OCI-LY3 (cell line): ENCODE measurements at regions not wholly inside any gene's neighbourhood (a gene's known extent, or its start where the extent isn't known, plus 50 kb on each side); places are given as distances from the start of the nearest gene placed in this dataset.

Experiments
- CTCF ChIP-seq: fragments of 200-600, 300-600 bp; sonication (generic); IDR thresholded peaks from 2 replicates; pipeline ENCODE4 v1.5.1; 2014; ENCODE audit warnings: antibody characterized with exemption, low read length, low read depth
- EZH2phosphoT487 ChIP-seq: fragments of 200-600 bp; shearing (Covaris generic); IDR thresholded peaks from 2 replicates; pipeline ENCODE4 v1.6.1; 2018; ENCODE audit warnings: antibody characterized with exemption, mixed run types, low read depth

- TF ChIP-seq CTCF (no peak), EZH2phosphoT487 (no peak)
Observed at GRCh38 chr20:53774461-53775203, 181.0 kb upstream of the ZNF217 start.
